Suppressor macrophage (primary cell): ENCODE measurements at regions not wholly inside any gene's neighbourhood (a gene's known extent, or its start where the extent isn't known, plus 50 kb on each side); places are given as distances from the start of the nearest gene placed in this dataset.

Experiments used
- DNase-seq, 4 experiments: peaks; one replicate each; pipeline ENCODE4 v3.0.0-alpha.2; 2020 to 2022

GRCh38 chr6:25041485-25042035, 105.8 kb upstream of the RIPOR2 start:
- no peak for DNase-seq

- DNase-seq, result peak in 1 of 4 experiments; percentile 14
Measured at GRCh38 chr6:25042036-25042521, 106.3 kb upstream of the RIPOR2 start.

DNA sequence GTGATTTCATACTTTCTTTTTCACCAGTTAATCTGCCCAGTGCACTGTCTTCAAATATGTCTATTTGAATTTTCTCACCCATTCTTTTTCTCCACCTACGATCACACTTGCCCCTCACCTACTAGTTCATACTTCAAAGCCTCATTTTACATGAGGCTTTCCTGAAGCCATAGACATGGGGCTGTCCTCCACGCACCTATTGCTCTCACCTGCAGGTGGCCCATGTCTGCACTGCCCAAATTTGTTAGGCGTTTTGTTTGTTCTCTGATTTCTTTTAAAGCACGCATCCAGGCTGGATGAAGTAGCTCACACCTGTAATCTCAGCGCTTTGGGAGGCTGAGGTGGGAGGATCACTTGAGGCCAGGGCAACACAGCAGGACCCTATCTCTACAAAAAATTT, 106.8 kb upstream of the RIPOR2 start:
- no peak for DNase-seq

- DNase-seq, result peak in 3 of 4 experiments; percentile 31 to 59 (median 59)
Measured at GRCh38 chr6:25042984-25043725, 107.4 kb upstream of the RIPOR2 start.

DNA sequence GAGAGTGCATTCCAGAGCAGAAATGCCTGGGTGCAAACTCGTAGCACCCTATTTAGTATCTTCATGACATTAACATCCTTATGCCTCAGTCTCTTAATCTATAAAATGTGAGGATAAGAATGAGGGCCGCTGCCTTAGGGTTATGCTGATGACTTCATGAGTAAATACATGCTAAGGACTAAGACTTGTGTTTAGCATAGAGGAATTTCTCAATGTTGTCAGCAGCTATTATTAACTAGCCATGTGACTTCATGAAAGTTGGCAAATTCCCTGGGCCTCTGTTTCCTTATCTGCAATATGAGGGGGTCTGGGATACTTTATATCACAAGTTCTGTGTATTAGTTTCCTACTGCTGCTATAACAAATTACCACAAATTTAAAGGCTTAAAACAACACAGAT, 108.1 kb upstream of the RIPOR2 start:
- peak in 1 of 4 experiments; percentile 31 for DNase-seq

DNA sequence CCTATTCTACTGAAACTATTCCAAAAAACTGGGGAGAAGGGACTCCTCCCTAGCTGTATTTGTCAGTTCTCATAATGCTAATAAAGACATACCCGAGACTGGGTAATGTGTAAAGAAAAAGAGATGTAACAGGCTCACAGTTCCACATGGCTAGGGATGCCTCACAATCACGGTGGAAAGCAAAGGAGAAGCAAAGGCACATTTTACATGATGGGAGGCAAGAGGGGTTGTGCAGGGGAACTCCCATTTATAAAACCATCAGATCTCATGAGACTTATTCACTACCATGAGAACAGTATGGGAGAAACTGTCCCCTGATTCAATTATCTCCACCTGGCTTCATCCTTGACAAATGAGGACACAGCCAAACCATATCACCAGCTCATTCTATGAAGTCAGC, 111.2 kb upstream of the RIPOR2 start:
- no peak for DNase-seq

DNA sequence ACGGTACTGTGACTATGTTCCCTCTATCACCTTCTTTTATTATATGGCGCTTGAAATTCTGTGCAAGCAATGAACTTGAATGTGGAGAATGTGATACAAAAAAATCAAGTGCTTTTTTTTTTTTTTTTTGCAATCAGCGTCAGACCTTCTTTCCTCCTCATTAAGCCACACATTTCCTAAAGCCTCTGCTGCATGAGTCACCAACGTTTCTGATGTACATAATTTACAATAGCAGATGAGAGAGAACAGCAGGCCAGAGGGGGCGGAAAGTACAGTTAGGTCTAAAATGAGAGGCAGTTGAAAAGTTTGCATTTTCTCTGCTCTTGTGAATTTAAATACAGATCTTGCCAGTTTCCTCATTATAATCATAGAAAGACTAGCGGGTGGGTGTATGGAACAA, 114.6 kb upstream of the RIPOR2 start:
- DNase-seq, result peak; percentile 62 to 89 (median 71)

GRCh38 chr6:25051083-25051482, 115.3 kb upstream of the RIPOR2 start:
- no peak for DNase-seq

DNA sequence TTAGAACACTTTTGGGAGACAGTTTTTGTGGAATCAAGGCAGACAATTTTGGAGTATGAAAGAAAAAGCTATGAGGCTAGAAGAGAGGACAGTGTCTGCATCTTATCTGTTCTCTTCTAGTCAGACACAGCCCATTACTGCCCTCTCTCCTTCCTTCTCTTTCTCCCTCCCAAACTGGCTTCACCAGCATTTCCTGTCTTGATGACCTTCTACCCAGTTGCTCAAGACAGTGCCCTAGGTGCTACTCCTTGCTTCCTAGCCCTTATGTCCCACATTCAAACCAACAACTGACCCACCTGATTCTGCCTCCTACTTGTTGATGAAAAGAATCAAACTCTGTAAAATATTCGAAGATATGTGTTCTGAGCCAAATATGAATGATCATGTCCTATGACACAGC, 116.4 kb upstream of the RIPOR2 start:
- DNase-seq, result no peak

- DNase-seq, result peak in 2 of 4 experiments; percentile 35 to 53
Measured at GRCh38 chr6:25053875-25054371, 118.2 kb upstream of the RIPOR2 start.

- DNase-seq, result peak; percentile 21 to 66 (median 48)
Measured at GRCh38 chr6:25054469-25054868, 118.7 kb upstream of the RIPOR2 start.

DNA sequence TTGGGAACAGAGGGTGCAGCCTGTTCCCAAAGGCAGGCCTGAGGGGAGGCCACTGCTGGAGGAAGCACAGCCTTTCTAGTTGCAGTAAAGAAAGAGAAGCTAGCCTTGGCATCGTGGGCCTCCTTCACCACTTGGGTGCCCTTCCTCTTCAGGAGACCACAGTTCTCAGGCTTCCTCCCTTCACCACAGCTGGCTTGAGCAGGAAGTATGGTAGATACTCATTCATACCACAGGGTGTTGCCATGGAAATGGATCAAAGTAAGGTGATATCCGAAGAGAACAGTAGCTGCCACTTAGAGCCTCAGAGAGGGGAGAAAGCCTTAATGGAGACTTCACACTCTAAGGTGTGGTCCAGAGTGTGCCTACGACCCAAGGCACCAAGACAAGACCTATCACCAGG, 120.4 kb upstream of the RIPOR2 start:
- DNase-seq, result peak; percentile 65 to 83 (median 80)

DNA sequence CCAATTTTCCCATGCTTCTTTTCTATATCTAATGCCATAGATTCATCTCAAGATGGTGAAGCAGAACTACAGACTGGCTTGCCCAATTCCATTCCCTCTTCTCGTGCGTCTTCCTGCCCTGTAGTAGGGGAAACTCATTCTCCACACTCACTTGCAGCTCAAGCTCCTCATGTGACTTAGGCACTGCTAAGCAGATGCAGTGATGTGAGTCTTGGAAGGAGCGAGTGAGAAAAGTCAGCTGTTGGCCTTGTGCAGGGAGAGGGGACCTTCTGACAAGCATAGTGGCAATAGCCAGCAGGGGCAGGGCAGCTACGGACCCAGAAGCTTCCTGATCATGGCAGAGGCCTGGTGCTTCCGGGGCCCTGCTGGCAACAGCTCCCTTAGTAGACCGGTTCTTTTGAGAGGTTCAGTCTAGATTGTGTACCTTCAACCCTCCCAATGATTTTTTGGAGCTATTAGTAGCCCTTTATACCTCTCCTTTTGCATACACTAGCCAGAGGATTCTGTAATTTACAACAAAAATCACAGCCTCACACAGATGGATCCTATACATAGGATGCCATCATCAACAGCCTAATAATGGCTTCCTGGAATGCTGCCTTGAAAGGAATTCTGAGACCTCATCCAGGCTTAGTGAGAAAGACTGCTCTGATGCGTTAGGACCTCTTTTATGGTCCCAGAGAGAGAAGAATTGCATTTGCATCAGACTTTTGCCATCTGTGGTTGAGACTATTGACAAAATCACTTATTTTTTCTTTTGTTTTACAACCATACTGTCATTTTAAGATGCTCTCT, 121.5 kb upstream of the RIPOR2 start:
- DNase-seq, result peak; percentile 61 to 89 (median 82)

DNA sequence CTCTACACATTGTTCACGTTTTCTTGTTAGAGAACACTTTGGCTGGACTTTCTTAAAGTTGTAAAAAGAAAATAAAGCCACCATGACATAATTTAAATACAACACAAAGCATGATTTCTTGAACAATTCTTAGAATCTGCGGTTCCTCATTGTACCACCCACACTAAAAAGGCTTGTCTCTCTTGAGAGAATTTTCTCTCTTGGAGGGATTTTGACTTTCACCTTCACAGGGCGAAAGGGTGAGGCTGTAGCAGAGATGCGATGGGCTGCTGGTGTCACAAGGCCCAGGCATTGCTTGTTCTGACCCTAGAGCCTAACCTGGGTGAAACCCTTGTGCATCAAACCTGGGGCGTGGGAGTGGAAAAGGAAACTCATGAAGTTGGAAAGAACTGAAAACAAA, 122.7 kb upstream of the RIPOR2 start:
- peak in 3 of 4 experiments; percentile 31 to 63 (median 59) for DNase-seq

GRCh38 chr6:25058941-25059340, 123.2 kb upstream of the RIPOR2 start:
- peak in 2 of 4 experiments; percentile 35 to 50 for DNase-seq

GRCh38 chr6:25060522-25060921, 124.8 kb upstream of the RIPOR2 start:
- no peak for DNase-seq

DNA sequence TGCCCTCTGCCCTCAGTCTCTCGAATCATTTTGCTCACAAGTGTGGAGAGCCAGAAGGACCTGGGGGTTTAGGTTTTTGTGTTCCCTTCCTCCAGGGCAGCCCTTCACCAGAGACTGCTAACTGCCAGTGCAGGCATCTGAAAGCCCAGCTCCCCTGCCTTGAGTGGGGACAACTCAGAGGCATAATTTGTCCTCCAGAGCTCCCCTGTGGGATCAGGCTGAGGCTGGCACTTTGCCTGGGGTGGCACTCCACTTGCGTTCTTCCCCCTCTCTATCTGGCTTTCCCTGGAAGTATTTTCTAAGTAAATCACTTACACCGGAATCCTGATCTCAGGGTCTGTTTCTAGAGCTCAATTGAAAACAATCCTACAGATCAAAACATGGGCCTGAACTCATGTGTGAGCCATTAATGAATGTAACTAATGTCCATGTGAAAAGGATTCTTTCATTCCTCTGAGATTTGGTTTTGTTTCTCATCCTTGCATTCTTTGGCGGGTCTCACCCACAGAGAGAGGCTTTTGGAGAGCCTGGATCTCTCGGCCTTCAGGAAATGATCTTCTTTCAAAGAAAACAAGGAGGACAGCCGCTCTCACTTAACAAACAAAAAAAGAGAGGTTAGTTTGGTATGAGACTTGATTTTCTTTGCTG, 125.7 kb upstream of the RIPOR2 start:
- DNase-seq, result no peak

DNA sequence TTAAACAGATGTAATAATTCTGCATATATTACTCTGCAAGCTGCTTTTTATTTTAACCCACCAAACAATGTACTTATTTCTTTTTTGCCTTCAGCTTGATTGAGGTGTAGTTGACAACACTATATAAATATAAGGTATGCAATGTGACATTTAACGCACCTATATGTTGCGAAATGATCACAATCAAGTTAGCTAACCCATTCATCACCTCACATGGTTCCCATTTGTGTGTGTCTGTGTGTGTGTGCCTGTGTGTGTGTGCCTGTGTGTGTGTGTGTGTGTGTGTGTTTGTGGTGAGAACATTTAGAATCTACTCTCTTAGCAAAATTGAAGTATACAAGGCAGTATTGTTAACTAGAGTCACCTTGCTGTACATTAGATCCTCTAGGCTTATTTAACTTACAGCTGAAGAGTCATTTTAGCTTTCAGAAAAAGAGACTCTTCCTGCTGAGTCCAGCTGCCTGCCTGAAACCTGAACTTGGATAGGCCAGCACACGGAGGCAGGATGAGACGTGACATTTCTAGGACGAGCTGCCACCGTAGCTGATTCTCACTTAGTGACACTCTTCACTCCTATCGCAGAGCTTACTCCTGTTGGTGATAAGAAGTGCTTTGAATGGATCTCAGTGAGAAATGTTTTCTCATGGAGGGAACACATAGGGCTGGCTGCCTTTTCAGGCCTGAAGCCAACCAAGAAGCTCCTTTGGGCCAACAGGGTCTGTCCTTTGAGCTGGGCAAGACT, 126.5 kb upstream of the RIPOR2 start:
- DNase-seq, result no peak

GRCh38 chr6:25064006-25064405, 128.2 kb upstream of the RIPOR2 start:
- peak in 1 of 4 experiments; percentile 29 for DNase-seq

DNA sequence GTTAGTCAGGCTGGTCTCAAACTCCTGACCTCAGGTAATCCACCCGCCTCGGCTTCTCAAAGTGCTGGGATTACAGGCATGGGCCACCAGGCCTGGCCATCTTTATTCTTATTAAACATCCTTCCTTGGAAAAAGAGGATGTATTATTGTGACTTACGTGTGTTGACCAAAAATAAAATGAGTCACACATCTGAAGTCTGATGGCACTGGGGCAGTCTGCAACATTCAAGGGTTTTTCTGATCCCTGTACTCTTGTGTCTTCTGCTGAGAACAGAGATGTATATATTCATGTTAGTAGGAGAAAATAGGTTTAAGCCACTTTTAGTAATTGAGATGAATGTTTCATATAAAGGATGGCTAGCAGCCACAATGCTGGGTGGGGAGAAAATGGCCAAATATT, 129.9 kb upstream of the RIPOR2 start:
- DNase-seq, result peak in 2 of 4 experiments; percentile 16 to 65

GRCh38 chr6:25066593-25066992, 130.8 kb upstream of the RIPOR2 start:
- DNase-seq, result no peak

GRCh38 chr6:25068866-25069265, 133.1 kb upstream of the RIPOR2 start:
- DNase-seq, result no peak
